Thoracic aorta (tissue), 2 donors: ENCODE measurements at regions not wholly inside any gene's neighbourhood (a gene's known extent, or its start where the extent isn't known, plus 50 kb on each side); places are given as distances from the start of the nearest gene placed in this dataset.

Experiments
- ATAC-seq: fragments of 150-250 bp; one replicate; pipeline ENCODE4 v1.8.0; 2017; ENCODE audit warnings: low read depth; ENCODE audit not compliant: insufficient number of reproducible peaks, low FRiP score
- DNase-seq: peaks from one replicate; pipeline ENCODE4 v3.0.0-alpha.2; 2020; ENCODE audit warnings: low spot score
- H3K27ac ChIP-seq, 2 donors: fragments of 200-600 bp; sonication (generic); 1 replicate in 1 of 2; 2 replicates in 1 of 2; pipeline ENCODE4 v1.5.1; 2016; ENCODE audit warnings: mild to moderate bottlenecking in 2 of 2, moderate library complexity in 2 of 2
- H3K27me3 ChIP-seq: fragments of 200-600 bp; sonication (generic); replicated peaks from 2 replicates; pipeline ENCODE4 v1.6.0; 2016; ENCODE audit warnings: mild to moderate bottlenecking; ENCODE audit not compliant: insufficient read depth
- H3K36me3 ChIP-seq: fragments of 200-600 bp; sonication (generic); one replicate; pipeline ENCODE4 v1.5.1; 2016
- H3K4me1 ChIP-seq, 2 donors: fragments of 200-600 bp; sonication (generic); 1 replicate in 1 of 2; 2 replicates in 1 of 2; pipeline versions ENCODE4 v1.5.1 to v1.6.0; 2016; ENCODE audit warnings: low read depth in 2 of 2, mild to moderate bottlenecking in 1 of 2; ENCODE audit not compliant: control insufficient read depth in 1 of 2
- H3K4me3 ChIP-seq: fragments of 200-600 bp; sonication (generic); 2 replicates; pipeline ENCODE4 v1.5.1; 2016; ENCODE audit warnings: mild to moderate bottlenecking
- H3K9me3 ChIP-seq: fragments of 200-600 bp; sonication (generic); 2 replicates; pipeline ENCODE4 v1.5.1; 2016
- TF ChIP-seq, protein P1 (sequence below): fragments of 200-600 bp; sonication (generic); IDR thresholded peaks from one replicate; pipeline ENCODE4 v1.5.1; 2019; ENCODE audit warnings: antibody characterized with exemption

DNA sequence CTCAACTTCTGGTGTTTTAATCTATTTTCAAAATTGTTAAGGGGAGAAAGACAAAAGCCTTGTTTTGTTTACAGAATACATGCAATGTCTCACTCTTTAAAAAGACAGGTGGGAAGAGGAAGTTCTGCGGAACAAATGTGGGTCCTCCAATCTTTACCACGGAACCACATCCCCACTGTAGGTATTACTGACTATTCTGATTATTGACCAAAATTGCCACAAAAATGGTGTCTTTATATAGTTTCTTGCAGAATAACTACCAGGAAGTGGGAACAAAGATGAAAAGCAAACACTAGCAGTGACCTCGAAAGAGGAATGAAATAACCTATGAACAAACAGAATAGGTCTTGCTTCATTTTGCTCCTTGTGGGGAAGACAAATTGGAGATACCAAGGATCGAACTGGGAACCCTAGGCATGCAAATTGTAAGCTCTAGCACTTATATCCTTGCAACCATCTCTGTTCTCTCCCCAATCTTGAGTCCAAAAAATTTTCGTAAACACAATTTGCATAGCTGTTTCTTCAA lies 106.7 kb downstream of the GPX5 start:
- H3K27me3 ChIP-seq = no peaks in the 10 kb centered on the region
- DNase-seq (no peak), ATAC-seq (no peak)
- H3K9me3 ChIP-seq = no peaks in the 10 kb centered on the region
- peaks cover 0 to 6% of the 10 kb centered on the region in 2 donors for H3K4me1 ChIP-seq
- H3K4me3 ChIP-seq = no peak overlapping the region
- H3K27ac ChIP-seq = no peak overlapping the region
- TF ChIP-seq, protein P1, sequence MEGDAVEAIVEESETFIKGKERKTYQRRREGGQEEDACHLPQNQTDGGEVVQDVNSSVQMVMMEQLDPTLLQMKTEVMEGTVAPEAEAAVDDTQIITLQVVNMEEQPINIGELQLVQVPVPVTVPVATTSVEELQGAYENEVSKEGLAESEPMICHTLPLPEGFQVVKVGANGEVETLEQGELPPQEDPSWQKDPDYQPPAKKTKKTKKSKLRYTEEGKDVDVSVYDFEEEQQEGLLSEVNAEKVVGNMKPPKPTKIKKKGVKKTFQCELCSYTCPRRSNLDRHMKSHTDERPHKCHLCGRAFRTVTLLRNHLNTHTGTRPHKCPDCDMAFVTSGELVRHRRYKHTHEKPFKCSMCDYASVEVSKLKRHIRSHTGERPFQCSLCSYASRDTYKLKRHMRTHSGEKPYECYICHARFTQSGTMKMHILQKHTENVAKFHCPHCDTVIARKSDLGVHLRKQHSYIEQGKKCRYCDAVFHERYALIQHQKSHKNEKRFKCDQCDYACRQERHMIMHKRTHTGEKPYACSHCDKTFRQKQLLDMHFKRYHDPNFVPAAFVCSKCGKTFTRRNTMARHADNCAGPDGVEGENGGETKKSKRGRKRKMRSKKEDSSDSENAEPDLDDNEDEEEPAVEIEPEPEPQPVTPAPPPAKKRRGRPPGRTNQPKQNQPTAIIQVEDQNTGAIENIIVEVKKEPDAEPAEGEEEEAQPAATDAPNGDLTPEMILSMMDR = no peak
- H3K36me3 ChIP-seq = no peaks in the 10 kb centered on the region

DNA sequence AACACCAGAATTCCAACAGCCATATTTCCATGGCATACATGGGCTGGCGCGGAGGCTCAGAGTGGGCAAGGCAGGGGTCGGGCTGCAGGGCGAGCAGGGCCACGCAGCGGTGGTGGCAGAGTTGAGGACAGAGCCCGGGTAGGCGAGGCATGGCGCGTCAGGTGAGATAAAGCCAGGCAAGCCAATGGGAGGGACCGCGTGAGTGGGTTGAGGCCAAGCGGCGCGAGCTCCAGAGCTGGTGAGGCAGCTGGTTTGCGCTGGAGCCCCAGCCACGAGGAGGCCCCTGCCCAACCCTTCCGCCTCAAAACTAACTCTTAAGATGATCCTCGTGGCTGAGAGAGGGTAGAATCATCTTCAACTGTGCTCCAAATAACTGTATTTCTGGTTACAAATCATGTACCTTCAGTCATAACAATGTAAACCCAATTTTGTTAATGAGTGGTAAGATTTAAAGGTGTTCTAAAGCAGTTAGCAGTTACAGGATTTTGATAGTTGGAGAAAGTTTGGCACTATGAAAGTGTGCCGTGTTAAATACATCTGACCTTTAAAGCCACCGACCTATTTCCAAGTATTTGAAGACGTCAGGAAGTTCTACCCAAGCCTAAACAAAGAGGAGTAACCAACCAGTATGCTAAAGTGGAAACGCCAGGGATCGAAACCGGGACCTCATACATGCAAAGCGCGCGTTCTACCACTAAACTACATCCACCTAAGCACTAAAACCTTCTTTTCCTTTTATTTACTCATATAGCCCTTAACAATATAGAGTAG lies 107.9 kb downstream of the GPX5 start:
- TF ChIP-seq, protein P1 = no peak
- H3K4me1 ChIP-seq = peaks cover 0 to 6% of the 10 kb centered on the region in 2 donors
- DNase-seq (no peak), ATAC-seq (no peak)
- no peaks in the 10 kb centered on the region for H3K27me3 ChIP-seq
- H3K9me3 ChIP-seq = no peaks in the 10 kb centered on the region
- no peak overlapping the region for H3K27ac ChIP-seq
- no peaks in the 10 kb centered on the region for H3K36me3 ChIP-seq
- no peak overlapping the region for H3K4me3 ChIP-seq

DNA sequence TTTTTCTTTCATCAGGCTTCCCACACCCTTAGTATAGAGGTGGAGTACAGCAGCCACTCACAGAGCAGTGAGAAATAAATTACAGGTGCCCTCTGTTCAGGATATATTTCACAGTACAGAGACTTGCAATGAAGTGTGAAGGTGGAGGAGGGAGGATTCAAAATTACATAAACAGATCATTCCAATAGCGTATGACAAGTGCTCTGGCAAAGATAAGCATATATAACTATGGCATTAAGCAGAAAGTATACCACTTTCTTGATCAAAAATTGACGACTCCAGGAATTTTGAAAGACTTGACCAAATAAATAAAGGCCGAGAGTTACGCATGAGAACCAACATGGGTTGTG lies 108.7 kb downstream of the GPX5 start:
- H3K36me3 ChIP-seq = no peaks in the 10 kb centered on the region
- TF ChIP-seq, protein P1 = no peak
- H3K9me3 ChIP-seq = no peaks in the 10 kb centered on the region
- peak overlapping the region; percentile 42 for H3K4me3 ChIP-seq
- DNase-seq = no peak
- H3K4me1 ChIP-seq = peaks cover 0 to 6% of the 10 kb centered on the region in 2 donors
- no peaks in the 10 kb centered on the region for H3K27me3 ChIP-seq
- no peak for ATAC-seq
- H3K27ac ChIP-seq = no peak overlapping the region

DNA sequence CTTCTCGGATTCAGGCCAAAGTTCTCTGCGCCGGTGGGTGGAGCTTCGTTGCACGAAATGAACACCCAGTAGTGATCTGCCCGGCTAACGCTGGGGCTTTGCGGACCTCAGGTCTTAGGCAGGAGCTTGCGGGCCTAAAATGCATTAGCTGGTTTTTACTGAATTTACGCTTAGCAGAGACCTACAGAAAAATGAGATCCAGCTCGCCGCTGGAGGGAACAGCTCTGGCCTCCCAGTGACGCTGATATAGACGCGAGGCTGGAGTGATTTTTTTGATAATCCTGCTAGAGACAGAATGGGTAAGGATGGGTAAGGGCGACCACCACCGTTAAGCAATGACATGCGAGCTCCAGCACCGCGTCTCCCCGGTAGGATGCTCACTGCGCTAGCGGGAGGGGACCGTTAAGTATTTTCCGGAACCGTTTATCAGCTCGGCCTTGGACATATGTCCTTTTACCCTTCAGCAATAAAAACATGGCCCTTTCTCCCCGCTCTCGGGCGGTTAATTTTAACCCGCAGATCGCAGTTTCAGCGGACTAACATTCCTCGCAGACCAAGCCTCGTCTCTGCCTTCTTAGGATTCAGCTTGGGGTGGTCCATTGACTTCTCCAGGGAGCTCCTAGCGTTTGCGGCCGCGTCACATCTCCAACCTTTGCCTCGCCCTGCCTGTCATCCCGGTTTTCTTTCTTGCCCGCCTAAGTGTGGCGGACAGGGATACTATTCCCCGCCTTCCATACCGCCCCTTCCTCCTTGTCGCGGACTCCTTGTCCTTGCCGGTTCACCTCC lies 109.3 kb downstream of the GPX5 start:
- TF ChIP-seq, protein P1 = no peak
- Histone ChIP-seq H3K9me3 (no peaks in the 10 kb centered on the region), H3K27ac (no peak overlapping the region), H3K4me3 (peak overlapping the region; percentile 42), H3K4me1 (peaks cover 0 to 6% of the 10 kb centered on the region in 2 donors), H3K36me3 (no peaks in the 10 kb centered on the region), H3K27me3 (no peaks in the 10 kb centered on the region)
- no peak for ATAC-seq
- no peak for DNase-seq

DNA sequence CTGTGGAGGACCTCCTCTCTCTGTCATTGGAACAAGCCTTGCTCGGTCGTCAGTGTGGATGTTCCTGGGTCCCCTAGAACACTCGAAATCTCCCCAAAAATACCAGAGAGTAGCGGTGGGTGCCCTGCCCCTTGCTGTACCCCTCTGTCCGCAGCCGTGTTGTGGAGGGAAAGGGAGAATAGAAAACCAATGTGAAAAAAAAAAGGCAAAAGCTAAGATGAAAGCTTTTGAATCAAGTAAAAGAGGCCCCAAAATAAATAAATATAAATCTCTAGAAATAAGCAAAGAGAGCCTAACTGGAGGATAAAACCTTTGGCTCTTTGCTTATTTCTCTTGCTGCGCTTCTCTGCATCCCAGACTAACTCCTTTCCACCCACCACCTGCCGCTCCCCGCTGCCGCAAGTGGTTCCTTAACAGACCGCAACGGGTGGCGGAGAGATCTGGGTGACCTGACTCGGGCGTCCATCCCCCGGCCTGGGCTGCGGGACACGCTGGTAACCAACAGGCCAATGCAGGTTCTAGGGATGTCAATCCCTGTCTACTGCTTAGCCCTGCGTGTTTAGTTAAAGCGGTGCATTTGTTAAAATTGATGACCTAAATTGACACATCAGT lies 110.0 kb downstream of the GPX5 start:
- H3K4me3 ChIP-seq = peak overlapping the region; percentile 42
- TF ChIP-seq, protein P1 = no peak
- no peak overlapping the region for H3K27ac ChIP-seq
- no peak for DNase-seq
- no peaks in the 10 kb centered on the region for H3K9me3 ChIP-seq
- ATAC-seq = no peak
- H3K36me3 ChIP-seq = no peaks in the 10 kb centered on the region
- no peaks in the 10 kb centered on the region for H3K27me3 ChIP-seq
- H3K4me1 ChIP-seq = peaks cover 0 to 6% of the 10 kb centered on the region in 2 donors
